HL-60 (cell line): ENCODE measurements at regions not wholly inside any gene's neighbourhood (a gene's known extent, or its start where the extent isn't known, plus 50 kb on each side); places are given as distances from the start of the nearest gene placed in this dataset.

Experiments
- DNase-seq, 2 experiments: peaks; one replicate each; pipeline ENCODE4 v3.0.0-alpha.2; 2010 to 2020; ENCODE audit warnings: low read depth in 1 of 2, low spot score in 1 of 2
- H3K27ac ChIP-seq: fragments of 250-450 bp; sonication (Bioruptor Pico); replicated peaks from 2 replicates; pipeline ENCODE4 v1.5.1; 2020; ENCODE audit warnings: mild to moderate bottlenecking, moderate library complexity
- H3K27me3 ChIP-seq: fragments of 250-450 bp; sonication (Bioruptor Pico); 2 replicates; pipeline ENCODE4 v1.5.1; 2021; ENCODE audit warnings: mild to moderate bottlenecking, moderate library complexity; ENCODE audit not compliant: insufficient read depth, poor library complexity, severe bottlenecking
- H3K4me3 ChIP-seq: replicated peaks from 2 replicates; pipeline ENCODE4 v1.5.1; 2011; ENCODE audit warnings: mild to moderate bottlenecking, control low read depth, low read length; ENCODE audit not compliant: insufficient read depth
- GABPA ChIP-seq: IDR thresholded peaks from 2 replicates; pipeline ENCODE4 v1.6.1; 2012; ENCODE audit warnings: low read depth
- POLR2AphosphoS5 ChIP-seq: IDR thresholded peaks from 2 replicates; pipeline ENCODE4 v1.6.1; 2012; ENCODE audit warnings: low read depth
- SPI1 ChIP-seq: IDR thresholded peaks from 2 replicates; pipeline ENCODE4 v1.6.1; 2012; ENCODE audit warnings: low read depth, mild to moderate bottlenecking, borderline replicate concordance
- TF ChIP-seq, protein P1 (sequence below): IDR thresholded peaks from one replicate; pipeline ENCODE4 v1.5.1; 2011; ENCODE audit warnings: low read length, control low read depth, inconsistent platforms; ENCODE audit not compliant: insufficient read depth
- TF ChIP-seq, protein P2 (sequence below): IDR thresholded peaks from 2 replicates; pipeline ENCODE4 v1.6.1; 2012; ENCODE audit warnings: low read depth; ENCODE audit not compliant: insufficient replicate concordance

DNA sequence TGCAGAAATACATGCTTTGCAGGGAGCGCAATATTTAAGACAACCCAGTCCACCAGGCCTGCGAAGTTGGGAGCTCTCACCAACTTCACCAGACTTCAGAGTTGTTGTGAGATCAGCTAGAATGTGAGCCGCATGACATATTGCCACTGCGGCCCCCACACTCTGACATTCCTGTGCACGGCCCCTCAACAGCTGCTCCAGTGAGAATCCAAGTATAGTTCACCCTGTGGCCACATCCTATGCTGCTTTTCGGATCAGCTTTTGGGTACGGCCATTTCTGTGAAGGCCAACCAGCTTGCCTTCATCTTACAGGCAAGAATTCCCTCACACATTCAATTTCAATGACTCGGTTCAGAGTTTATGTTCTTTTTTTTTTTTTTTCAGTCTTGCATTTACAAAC, 177.8 kb downstream of the SOX11 start:
- Histone ChIP-seq H3K27ac (no peak overlapping the region), H3K4me3 (no peak overlapping the region), H3K27me3 (no peaks in the 10 kb centered on the region)
- no peak for DNase-seq
- TF ChIP-seq SPI1 = no peak
- TF ChIP-seq, protein P1, sequence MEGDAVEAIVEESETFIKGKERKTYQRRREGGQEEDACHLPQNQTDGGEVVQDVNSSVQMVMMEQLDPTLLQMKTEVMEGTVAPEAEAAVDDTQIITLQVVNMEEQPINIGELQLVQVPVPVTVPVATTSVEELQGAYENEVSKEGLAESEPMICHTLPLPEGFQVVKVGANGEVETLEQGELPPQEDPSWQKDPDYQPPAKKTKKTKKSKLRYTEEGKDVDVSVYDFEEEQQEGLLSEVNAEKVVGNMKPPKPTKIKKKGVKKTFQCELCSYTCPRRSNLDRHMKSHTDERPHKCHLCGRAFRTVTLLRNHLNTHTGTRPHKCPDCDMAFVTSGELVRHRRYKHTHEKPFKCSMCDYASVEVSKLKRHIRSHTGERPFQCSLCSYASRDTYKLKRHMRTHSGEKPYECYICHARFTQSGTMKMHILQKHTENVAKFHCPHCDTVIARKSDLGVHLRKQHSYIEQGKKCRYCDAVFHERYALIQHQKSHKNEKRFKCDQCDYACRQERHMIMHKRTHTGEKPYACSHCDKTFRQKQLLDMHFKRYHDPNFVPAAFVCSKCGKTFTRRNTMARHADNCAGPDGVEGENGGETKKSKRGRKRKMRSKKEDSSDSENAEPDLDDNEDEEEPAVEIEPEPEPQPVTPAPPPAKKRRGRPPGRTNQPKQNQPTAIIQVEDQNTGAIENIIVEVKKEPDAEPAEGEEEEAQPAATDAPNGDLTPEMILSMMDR = no peak
- TF ChIP-seq POLR2AphosphoS5 = no peak
- no peak for TF ChIP-seq GABPA
- TF ChIP-seq, protein P2, sequence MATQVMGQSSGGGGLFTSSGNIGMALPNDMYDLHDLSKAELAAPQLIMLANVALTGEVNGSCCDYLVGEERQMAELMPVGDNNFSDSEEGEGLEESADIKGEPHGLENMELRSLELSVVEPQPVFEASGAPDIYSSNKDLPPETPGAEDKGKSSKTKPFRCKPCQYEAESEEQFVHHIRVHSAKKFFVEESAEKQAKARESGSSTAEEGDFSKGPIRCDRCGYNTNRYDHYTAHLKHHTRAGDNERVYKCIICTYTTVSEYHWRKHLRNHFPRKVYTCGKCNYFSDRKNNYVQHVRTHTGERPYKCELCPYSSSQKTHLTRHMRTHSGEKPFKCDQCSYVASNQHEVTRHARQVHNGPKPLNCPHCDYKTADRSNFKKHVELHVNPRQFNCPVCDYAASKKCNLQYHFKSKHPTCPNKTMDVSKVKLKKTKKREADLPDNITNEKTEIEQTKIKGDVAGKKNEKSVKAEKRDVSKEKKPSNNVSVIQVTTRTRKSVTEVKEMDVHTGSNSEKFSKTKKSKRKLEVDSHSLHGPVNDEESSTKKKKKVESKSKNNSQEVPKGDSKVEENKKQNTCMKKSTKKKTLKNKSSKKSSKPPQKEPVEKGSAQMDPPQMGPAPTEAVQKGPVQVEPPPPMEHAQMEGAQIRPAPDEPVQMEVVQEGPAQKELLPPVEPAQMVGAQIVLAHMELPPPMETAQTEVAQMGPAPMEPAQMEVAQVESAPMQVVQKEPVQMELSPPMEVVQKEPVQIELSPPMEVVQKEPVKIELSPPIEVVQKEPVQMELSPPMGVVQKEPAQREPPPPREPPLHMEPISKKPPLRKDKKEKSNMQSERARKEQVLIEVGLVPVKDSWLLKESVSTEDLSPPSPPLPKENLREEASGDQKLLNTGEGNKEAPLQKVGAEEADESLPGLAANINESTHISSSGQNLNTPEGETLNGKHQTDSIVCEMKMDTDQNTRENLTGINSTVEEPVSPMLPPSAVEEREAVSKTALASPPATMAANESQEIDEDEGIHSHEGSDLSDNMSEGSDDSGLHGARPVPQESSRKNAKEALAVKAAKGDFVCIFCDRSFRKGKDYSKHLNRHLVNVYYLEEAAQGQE = no peak

DNA sequence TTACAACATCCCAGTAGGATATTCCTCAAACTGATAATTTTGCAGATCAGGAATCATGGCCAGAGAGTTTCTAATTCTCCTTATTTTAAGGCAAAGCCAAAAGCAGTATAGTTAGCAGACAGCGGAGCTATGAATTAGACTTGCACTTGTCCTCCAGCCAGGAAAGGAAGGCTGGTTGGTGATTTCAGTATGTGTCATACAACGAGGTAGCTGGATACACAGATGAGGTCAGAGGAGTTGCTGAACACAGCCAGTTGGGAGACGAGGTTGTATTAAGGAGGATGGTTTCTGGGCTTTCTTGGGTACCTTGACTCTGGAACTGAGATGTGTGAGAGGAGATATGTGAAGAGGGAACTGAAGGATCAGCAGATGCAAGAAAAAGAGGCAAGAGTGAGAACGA, 185.2 kb downstream of the SOX11 start:
- TF ChIP-seq, protein P2 = no peak
- TF ChIP-seq GABPA (no peak), SPI1 (no peak), POLR2AphosphoS5 (no peak)
- TF ChIP-seq, protein P1 = no peak

DNA sequence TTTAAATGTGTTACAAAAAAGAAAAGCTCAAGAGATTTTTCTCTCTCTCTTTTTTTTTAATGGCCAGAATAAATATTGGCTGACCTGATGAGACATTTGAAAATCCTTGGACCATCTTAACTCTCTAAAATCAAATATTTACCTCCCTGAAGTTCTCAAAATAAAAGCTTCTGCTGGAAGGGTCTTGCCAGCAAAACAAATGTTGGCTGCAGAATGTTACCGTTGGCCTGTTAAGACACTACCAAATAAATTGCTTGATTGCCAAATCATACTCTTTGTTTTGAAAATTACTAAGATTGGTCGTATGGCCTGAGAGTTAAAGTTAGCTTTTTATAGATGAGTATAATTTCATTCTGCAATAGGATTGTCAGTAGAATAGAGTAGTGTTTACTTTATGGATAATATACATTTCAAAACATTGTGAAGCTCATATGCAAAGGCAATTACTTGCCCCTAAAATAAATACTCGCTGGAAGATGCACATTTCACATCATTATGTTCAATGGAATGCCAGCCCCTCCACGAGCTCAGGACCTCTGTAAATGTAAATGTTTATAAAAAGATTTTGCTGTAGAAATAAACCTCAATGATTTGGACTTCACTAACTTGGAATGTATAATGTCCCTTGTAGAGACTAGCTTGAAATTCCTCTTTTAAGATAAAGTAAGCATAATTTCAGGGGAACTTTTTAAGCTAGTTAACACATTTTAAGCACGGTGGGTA, 193.4 kb downstream of the SOX11 start:
- H3K4me3 ChIP-seq = no peak overlapping the region
- no peak for DNase-seq
- TF ChIP-seq GABPA (no peak), POLR2AphosphoS5 (no peak), SPI1 (no peak)
- TF ChIP-seq, protein P1 = no peak
- TF ChIP-seq, protein P2 = no peak
- H3K27me3 ChIP-seq = no peaks in the 10 kb centered on the region
- H3K27ac ChIP-seq = no peak overlapping the region

More for the DNA sequence above, 185.2 kb downstream of the SOX11 start:
- Histone ChIP-seq H3K4me3 (no peak overlapping the region), H3K27me3 (no peaks in the 10 kb centered on the region), H3K27ac (no peak overlapping the region)
- no peak for DNase-seq
